Right forelimb (tissue), 1 donor: ENCODE measurements at regions not wholly inside any gene's neighbourhood (a gene's known extent, or its start where the extent isn't known, plus 50 kb on each side); places are given as distances from the start of the nearest gene placed in this dataset.

Experiments
- DNase-seq: peaks from one replicate; pipeline ENCODE4 v3.0.0-alpha.2; 2018

DNA sequence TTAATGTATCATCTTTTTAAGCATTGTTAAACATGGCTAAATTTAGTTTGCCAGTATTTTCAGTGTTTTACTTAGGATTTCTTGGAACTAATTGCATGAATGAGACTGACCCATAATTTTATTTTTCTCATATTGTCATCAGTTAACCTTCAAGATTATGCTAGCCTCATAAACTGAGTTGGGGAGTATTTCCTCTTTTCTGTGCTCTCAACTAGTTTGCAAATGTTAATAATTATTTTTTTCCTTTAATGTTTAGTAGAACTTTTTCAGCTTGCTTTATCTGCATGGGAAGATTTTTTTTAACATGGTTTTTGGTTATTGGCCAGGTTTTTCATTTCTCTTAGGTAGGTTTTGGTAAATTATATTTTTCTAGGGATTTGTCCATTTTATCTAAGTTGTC, 235.4 kb upstream of the SESN3 start:
- no peak for DNase-seq

DNA sequence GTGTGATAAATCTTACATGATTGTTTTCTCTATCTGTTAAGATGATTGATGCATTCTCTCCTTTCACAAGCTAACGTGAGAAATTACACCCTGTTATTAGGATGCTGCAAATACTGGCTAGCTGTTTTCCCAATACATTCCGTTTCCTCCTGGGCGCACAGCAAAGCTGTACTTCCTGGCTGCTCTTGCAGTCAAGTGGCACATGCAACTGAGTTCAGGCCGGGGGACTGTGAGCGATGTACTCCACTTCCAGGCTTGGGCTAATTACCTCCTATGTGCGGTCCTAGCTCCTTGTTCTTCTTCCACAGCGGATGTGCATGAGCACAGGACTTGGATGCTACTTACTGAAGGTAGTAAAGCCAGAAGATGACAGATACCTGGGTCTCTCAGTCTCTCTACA, 234.9 kb upstream of the SESN3 start:
- no peak for DNase-seq

DNA sequence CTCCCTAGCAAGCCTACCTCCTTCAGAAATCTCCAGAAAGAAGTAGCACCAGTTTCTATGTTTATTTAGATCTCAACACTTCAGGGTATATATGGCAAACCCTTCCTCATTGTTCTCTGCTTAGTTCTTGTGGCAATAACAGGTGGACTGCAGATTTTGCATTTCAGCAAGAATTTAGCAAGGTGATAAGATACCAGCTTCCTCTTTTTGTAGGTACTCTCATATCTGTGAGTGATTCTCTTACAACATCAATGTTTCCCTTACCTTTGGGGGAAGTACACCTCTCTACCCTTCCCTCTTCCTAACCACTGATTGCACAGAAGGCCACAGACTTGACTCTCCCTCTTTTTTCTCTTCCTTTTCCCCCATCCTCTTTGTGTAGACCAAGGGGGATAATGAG, 230.9 kb upstream of the SESN3 start:
- DNase-seq = no peak

DNA sequence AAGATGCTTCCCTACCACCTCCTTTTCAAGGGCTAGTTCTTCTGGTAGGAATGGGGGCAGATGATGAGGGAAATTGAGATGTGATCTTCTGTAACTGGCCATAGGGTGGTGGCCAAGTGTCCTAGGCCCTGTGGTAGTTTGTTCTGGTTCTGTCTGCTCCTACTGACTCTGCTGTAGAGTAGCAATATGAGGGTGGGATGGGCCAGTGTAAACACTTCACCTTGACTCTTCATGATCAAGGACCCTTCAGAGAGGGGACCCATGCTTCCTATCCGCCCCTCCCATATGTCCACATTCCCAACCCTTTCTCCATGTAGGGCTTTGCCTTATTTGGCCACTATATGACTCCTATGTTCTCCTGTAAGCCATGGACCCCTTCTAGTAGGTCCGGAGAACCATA, 230.3 kb upstream of the SESN3 start:
- no peak for DNase-seq

DNA sequence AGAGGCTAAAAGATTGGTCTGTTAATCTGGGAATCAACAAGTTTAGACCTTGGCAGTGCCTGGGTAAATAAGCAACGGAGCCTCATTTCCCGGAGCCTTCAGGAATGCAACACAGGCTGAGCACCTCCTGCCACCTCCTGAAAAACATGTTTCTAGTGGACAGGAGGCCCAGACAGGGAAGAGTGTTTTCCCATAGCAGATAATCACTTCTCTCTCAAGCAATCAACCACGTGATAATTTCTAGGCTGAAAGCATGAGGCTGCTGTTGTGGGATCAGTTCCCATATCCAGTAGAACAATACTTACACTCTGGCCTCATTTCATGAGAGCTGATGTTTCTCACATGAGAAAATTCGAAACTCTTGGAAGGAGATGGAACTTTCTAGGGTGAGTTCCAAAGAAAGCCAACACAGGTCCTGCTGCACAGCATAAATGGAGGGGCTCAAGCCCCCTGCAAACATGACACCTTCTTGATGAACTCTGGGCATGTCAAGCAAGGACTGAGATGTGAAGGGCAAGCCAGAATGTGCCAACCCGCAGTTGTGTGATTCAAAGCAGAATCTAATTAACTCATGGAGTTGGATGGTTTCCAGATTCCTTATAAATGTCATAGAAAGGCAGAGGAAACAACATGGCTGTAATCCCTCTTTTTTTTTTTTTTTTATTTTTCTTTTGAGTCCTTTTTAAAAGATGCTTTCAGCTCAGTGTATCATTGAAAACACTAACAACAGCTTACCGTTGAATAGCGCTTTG, 228.5 kb upstream of the SESN3 start:
- no peak for DNase-seq

DNA sequence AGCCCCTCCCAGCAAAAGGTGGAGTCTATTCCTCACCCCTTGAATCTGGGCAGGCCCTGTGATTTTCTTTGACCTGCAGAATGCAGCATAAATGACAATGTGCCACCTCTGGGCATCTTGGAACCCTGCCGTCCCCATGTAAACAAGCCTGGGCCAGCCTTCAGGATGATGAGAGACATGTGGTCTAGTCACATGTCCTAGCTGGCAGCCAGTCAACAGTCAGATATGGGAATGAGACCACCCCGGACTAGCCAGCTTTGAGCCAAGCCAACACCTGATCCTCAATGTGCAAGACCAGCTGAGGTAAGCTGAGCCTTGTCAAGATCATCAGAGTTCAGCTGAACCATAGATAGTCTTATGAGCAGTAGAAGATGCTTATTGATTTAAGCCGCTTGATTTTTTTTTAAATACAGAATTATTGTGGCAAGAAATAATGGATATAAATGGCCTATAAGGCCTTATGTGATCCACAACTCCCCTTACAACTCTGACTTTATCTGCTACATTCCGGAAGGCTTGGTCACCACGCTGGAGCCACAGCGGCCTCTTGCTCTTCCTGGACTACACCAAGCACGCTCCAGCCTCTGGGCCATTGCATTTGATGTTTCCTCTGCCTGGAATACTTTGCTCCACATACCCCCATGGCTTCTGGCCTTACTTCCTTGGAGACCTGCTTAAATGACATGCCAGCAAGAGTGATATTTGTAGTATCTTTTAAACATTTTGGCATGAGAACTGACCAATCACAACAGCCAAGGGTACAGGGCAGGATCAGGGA, 225.9 kb upstream of the SESN3 start:
- DNase-seq = no peak

DNA sequence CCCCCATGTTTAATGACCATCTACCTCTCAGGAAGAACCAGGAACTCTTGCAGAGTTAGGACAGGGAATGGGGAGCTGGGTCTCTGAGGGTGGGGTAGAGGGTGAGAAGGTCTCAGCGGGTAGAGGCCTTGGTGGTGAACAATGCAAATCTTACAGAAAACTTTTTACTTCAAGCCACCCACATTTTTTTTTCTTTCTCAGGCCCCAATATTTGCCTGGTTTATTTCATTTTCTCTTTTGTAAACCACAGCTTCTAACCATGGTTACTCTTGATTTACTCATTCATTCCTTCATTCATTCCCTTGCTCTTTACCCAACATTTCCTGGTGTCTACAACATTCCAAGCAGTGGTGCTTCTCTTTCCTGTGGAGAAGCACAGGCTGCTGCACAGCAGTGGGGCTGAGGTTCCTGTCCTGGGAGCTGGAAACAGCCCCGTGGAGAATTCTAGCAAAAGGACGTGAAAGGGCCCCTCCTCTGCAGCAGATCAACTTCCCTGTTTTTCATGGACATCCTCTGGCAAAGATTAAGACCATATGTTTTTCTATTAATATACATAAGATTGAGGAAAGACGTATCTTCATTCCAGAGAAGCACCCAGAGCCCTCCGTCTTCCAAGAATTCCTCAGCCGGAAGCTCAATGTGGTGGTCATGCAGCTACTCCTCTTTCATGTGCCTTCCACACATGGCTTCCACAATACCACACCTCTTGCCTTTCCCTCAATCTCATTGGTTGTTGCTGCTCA, 224.4 kb upstream of the SESN3 start:
- DNase-seq = no peak

DNA sequence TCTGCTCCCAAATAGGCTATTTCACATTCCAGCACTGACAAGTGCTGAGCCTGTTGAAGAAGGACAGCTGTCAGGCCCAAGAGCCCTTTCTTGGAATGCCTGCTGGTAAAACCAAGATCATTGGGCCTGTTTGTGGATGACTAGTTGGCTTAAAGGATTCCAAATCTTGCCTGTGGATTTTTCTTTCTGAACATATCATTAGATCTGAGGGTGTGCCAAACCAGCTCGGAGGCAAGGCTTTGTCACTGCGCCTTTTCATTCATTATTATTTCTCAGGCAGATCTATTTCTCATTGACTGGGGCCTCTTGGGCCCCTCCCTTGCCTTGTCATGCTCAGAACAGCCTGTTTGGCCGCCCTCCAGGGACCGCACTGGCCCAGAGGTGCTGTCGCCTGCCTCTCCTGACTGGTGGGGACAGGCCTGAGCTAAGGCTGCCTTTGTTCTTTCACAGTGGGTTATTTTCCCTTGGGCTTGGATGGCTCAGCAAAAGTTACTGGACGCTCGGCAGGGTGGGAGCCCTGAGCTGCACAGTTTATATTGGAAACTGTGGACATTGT, 222.7 kb upstream of the SESN3 start:
- no peak for DNase-seq

DNA sequence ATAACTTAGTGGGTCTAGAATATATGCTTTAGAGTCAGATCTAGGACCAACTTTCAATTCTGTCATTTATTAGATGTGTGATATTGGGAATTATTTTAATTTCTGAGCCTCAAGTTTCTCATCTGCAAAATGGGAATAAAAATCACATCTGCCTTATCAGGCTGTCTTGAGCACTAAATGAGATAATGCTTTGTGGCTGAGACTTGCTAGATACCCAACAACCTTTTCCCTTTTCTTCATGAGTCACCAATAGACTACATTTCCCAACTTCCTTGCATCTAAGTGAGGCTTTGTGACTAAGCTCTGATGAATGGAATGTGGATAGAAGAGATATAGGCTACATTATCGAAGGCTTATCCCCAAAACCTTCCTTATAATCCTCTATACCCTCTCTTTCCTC, 220.7 kb upstream of the SESN3 start:
- no peak for DNase-seq

DNA sequence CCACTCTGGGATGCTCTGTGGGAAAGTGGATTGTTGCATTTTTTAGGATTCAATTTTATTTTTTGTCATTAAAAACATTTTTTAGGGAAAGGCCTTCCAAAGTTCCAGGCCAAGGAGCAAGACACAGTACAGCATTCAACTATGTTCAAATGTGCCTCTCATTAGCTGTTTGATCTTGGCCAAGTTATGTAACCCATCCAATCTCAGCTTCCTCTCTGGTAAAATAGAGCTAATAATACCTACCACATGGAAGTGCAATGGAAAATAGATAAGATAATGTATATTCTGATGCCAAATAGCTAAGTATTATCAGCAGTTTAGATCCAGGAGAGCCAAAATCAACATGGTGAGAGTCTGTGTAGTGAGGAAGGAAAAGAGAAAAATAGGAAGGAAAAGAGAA, 220.3 kb upstream of the SESN3 start:
- DNase-seq = no peak

DNA sequence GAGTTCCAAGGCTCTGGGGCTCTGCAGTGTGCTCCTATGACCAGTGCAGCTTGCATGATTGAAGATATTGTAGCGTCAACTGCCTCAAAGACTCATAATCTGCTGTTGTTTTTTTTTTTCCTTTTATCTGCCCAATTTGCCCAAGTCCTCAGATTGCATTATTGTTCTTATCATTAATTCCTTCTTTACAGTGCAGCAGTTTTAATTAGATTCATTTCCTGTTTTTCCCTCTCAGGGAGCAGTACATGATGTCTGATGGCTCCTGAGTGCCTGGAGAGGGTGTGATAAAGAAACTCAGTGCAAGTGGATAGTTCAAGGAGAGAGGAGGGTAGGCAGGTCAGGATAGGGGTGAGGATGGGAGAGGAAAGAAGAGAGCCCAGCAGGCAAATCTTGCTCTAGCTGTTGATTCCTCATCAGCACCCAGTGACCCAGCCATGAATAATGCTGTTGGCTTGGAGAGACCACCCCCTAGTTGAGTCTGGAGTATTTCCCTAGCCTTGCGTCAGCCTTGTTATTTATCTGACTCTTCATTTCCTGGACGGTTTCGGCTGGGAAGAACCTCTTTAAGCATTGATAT, 219.6 kb upstream of the SESN3 start:
- no peak for DNase-seq

DNA sequence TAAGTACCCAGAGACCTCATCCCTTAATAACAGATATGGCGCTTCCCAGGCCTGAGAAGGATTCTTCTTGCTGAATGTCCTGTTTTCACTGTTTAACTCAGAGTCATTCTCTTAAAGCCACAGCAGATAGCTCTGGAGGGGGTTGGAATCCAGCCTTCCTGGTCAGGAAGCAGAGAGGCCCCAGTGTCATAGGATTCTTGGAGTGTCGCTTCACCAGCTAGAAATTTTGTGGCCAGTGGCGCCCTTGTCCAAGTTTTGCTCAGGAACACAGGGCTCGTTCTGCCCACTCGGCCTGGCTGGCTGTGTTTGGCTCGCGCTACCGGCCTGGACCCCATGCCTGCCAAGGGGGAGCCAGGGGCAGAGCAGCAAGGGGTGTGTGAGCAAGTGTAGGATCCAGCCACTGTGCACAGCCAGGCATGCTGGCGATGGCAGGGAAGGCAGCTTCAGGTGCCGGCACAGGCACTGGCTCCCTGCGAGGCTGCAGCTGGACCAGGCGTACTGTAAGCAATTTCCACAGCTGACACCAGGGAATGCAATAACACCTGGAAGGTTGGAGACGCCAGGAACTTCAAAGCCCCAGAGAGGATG, 214.8 kb upstream of the SESN3 start:
- DNase-seq = no peak

DNA sequence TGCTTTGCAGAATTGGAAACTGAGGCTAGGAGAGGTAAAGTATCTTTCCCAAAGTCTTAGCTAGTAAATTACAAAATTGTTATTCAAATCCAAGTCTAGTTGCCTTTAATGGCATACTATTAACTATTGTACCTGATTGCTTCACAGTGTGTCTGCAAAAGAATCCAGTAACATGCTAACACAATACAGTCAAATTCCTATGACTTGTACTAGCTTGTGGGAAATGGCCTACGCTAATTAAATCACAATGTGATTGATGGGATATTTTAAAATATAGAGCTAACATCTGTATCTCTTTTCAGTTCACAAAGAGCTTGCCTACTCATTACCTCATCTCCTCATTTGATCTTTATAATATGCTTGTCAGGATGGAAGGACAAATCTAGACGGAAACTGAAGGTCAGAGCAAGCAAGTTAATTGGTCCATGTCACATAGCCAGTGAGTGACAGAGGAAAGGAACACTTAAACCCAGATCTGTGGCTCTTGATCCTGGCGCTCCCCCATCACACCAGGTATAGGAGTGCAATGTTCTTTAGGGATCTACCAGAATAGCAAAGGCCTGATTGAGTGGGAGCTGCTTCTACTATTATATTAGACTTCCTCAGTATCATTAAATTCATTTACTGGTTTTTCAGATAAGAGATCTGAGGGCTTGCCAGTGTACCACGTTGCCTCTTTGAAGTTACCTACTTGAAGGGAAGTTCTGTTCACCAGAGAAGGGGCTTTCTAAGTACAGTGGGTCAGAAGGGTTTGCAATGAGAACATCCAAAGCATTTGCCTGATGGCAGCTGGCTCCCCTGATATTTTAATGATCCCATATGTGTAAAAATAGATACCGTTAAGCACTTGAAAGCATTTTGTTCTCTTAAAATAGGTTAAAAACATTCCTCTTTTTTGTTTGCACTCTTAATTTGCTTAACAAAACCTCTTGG, 213.6 kb upstream of the SESN3 start:
- DNase-seq = no peak

DNA sequence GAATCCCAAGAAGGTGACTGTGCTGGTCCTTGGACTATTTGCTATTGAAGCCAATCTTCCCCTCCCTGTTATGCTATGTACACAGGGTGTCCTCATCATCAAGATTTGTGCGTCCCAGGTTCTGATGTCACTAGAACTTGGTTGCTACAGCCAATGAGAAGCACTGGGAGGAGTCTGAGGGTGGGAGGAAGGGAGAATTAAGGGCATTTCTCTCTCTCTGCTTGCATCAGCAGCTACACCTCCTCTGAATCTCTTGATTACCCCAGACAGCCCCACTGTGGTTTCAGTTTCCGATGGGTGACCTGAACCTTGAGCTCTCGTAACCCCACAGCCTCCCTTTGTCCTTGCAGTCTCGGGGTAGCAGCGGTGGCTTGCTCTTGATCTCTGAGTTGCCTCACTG, 212.4 kb upstream of the SESN3 start:
- no peak for DNase-seq

DNA sequence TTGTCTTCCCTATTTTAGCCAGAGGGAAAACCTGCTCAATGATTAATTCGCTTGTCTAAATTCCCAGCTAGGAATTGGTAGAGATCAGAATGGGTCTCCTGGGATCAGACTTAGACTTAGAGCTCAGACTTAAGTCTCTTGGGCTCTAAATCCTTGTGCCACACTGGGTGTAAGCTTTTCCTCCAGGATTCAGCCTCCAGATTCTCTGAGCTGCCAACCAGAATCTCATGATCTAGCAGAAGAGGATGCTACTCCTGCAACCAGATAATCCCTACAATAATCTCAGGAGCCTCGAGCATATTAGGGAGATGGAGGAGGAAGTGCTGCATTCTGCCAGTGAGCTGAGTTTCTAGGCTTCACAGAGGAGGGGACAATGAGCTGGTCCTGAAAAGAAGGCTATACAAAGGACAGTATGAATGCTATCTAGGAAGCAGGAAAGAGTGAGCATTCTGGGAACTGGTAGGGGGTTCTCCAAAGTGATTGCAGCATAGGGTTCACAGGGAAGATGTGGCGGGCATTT, 211.6 kb upstream of the SESN3 start:
- DNase-seq = no peak

DNA sequence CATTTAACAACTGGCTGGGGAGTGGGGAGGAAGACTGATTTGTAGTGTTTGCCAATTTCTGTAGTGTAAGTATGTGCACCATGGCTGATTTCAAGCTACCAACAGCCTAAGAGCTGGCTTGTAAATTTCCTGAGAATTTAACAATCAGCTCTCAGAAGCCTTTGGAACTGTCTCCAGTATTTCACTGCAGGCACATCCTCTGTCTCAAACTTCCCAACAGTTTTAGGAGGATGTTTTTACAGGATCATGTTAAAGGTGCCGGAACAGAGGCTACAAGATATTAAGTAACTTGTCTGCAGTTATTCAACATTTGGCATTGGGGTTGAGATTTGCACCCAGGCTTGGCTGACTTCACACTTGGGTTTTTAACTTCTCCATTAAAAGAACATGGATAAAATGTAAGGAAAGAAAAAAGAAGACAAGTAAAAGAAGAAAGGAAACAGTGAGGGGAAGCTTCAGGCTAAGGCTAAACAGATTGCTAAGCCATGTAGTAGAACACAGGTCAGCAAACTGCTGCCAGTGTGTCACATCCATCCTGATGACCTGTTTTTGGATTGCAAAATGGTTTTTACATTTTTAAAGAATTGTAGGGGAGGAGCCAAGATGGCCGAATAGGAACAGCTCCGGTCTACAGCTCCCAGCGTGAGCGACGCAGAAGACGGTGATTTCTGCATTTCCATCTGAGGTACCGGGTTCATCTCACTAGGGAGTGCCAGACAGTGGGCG, 204.8 kb upstream of the SESN3 start:
- DNase-seq = no peak

DNA sequence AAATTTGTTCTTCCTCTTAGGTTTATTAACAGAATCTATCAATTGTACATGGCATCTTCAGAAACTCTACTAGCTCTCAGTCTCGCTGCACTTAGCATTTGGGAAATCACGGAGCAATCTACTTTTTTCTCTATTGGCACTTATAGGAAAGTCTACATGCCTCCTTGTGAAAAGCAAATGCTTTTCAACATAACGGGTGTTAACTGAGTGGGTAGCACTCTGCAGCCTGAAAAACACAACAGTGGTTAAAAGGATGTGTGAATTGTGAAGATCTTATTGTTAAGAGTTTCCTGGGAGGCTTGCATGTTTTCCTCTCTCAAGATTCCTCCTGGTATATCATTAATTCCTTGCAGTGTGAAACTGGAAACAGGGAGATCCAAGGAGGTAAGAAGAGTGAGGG, 204.2 kb upstream of the SESN3 start:
- no peak for DNase-seq

DNA sequence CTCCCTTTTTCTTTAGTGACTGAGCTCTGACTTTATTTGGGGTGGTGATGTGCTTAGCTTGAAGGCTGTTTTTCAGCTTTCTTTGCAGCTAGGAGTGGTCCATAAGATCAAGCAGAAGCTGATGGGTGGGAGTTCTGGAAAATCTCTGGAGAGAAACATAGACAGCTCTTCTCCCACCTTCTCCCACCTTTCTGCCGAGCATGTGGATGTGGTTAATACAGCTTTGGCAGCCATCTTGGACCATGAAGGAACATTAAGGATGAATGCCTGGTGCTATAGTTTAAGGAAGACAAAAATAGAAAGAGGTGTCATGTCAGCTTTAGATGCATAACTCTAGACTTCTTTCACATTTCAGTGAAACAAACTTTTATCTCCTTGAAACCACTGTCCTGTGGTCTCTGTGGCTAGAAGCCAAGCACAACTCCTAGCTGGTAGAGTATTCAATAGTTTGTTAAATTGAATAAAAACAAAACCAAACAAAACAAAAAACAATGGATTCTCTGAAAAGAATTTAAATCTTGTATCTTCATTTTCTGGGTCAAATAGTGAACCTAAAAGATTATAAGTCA, 203.6 kb upstream of the SESN3 start:
- DNase-seq = no peak

DNA sequence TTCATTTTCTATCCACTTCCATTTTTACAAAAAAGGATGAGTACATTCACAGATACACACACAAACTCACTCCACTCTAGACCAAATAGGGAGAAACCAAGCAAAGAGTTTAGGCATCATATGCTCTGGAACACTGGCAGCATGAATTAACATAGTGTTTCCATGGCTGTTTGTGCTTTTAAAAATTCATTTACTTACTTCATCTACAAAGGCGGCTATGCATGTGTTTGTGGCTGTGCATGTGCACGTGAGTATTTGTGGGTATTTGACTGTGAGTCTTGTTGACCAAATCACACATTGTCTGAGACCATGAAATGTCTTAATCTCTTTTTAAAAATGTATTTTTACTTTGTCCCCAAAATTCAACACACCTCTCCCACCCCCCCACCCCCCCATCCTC, 203.0 kb upstream of the SESN3 start:
- DNase-seq = no peak
